GM18502 (cell line): ENCODE measurements at regions not wholly inside any gene's neighbourhood (a gene's known extent, or its start where the extent isn't known, plus 50 kb on each side); places are given as distances from the start of the nearest gene placed in this dataset.

ENCODE experiments used
- ATAC-seq: cut with Tn5 transposase; IDR thresholded peaks from one replicate; pipeline ENCODE4 v1.9.1; 2021; ENCODE audit warnings: mild to moderate bottlenecking; ENCODE audit not compliant: unreplicated experiment, poor library complexity

DNA sequence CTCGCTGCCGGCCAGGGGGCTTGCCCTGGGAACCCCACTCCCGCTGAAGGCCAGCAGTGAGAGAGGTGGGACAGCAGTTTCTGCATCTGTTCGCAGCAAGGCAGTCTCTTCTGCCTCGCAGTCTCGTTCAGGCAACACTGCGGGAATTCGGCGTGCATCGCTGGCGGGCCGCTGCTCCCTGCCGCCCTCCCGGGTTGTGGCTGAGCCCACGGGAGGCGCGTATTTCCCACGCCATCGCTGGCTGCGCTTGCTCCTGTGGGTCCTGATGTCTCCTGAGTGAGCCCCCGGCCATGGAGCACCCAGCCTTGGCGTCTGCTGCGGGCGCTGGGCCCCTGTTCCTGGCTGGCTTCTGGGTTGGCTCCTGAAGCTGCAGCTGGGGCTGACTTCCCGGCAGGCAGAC lies 227.9 kb downstream of the TEX29 start:
- ATAC-seq = no peak

DNA sequence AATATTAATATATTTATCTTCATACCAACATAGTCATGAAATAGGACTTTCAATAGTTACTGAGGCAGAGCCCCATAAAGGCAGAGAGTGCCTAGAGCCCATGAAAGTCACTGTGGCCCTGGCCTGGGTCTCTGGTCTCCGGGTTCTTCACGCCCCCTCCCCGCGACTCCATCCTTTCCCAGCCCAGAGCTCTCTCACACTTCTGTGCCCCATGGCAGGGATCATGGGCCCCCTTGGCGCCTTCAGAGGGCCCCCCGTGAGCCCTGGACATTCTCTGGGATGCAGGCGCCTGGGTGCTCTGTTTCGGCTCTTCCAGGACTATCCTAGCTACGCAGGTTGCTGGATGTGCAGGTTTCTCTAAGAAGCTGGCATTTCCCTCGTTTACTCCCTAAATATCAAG lies 228.4 kb downstream of the TEX29 start:
- ATAC-seq = no peak

DNA sequence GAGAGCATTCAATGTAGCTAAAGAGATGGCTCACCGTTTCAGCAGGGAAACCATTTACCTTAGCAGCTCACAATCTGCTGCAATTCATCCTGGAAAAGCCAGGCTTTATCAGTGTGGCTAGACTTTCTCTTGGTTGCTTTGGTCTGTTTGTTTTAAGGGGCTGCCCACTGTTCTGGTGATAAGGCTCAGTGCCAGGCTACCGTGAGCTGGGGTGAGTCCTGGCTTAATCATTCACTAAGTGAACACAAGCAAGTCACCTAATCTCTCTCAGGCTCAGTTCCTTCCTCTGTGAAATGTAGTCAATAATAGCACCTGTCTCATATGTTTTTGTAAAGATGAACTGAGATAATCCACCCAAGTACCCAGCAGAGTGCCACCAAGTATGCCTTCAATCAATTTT lies 229.0 kb downstream of the TEX29 start:
- ATAC-seq = no peak

DNA sequence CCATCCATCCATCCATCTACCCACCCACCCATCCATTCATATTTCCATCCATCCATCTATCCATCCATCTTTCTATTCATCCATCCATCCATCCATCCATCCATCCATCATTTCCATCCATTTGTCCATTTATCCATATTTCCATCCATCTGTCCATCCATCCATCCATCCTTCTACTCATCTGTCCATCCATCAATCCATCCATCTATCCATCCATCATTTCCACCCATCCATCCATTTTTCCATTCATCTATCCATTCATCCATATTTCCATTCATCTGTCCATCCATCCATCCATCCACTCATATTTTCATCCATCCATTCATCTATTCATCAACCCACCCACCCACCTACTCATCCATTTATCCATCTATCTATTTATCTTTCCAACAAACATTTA lies 229.6 kb downstream of the TEX29 start:
- no peak for ATAC-seq

DNA sequence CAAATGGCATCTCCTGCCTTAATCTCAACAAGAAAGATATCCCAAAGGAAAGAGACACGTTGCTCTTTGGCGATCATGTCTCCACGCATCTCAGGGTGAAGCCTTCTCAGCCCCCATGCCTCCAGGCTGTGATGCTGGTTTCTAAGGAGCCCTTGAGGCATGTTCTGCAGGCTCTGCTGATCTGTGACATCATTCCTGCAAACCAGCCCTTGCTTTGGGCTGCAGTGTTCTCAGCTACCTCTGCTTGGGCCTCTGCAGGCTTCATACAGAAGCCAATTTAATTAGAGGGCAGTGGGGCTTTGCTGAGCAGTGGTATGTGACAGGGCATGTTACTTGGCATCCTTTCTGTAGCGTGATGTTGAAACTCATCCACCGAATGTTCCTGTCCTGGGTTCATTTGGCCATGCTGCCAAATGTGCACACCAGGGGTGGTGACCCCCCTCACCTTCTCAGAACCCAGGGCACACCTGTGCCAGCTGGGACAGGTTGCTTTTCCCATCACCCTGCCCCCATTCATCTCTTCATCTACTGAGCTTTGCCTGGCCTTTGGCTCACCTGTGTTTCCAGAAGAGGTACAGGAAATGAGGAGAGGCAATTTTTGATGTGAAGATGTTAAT lies 230.9 kb downstream of the TEX29 start:
- ATAC-seq = no peak

DNA sequence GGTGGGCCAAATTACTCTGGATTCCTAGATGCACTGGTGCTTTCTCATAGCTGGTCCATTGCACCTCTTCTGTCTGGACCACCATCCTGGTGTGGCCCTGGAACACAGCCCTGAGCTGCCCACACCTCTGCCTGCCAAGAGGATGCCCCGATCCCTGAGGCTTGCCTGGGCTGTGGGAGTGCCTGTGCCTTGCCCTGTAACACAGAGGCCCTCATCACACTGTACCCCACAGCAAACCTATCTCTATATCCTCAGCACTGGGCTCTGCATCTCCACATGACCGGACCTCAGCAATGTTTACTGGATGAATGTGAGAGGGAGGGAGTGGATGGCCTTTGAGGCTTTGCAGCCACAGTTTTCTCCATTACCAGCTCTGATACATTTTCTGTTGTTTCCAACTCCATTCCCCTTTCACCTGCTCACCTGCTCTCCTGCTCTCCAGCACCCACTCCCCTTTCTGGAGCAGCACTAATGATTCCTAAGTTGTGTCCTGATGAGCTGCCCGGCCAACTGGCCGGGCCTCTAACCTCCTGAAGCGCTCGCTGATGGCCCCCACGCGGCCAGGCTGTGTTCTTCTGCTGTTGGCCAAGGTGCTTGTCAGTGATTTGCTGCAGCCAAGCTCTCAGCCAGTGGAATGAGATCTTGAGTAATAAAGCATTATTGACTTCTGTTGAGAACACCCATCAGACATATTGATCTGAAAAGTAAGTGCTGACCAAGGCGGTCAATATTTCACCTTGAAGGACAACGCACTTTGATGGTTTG lies 232.6 kb downstream of the TEX29 start:
- ATAC-seq = no peak

DNA sequence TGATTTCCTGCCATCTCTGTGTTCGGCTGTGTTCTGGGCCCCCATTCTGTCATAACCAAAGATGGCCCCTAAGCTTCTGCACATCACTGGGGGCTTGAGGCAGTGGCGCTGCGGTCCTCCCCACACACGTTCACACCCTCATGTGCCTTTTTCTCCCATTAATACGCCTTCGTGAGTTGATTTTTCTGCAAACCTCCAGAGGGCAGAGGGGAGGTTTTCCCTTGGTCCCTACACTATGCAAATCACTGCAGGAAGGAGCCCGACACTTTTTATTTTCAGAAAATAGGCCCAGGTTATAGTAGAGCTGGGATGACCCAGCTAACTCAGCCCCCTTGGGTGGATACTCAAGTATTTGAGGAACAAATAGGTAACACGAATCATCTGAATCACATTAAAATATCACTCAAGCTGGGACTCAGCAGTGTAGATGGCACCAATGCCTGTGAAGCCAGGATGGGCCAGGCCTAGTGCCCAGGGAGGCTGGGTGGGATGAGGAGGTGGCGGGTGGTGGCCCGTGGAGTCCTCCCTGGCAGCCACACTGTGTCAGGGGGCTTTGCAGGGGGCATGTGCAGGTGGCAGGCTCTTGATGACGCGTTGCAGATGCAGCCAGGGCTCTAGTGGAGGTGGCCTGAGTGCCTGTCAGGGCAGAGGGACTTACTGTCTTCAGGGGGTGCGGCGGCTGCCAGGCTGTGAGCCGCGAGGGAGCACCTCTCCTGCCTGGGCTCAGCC lies 234.3 kb downstream of the TEX29 start:
- no peak for ATAC-seq

DNA sequence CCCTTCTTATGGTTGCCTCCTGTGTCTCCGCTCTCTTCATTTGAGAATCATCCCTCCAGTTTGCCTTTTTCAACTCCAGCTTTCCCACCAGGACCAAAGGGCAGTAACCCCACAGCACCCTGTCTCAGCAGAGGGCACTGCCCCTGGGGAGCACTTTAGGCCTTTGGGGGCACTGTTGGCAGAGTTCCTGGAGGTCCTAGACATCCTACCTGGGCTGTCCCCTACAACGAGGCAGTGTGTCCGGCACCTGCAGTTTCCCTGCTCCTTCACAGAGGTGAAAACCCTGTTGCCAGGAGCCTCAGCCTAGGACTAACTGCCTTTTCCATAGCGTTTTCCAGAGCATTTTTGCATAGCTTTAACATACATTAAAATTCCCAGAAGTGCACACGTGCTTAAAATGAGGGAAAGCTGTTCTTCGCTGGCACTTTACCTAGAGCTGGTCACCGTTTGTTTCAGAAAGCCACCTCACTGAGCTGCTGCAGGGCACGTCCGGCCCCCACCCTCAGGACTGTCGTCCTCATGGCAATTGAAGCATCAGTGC lies 234.9 kb downstream of the TEX29 start:
- ATAC-seq = no peak

DNA sequence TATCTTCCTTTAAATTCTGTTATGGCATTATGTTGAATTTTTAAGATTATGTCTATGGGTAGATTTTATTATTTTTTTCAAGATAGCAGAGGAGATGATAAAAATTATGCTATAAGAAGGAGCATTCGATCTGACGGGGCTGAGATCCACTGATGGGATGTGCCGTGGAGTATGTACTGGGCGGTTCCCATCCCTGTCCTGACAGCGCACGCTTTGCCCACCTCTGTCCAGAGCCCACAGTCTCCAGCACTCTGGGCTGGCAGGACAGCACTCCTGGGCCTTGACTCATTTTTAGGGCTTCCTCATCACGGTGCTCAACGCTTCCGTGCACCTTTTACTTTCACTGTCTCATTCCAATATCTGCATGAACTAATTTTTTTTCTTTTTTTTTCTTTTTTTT lies 235.5 kb downstream of the TEX29 start:
- ATAC-seq = no peak

DNA sequence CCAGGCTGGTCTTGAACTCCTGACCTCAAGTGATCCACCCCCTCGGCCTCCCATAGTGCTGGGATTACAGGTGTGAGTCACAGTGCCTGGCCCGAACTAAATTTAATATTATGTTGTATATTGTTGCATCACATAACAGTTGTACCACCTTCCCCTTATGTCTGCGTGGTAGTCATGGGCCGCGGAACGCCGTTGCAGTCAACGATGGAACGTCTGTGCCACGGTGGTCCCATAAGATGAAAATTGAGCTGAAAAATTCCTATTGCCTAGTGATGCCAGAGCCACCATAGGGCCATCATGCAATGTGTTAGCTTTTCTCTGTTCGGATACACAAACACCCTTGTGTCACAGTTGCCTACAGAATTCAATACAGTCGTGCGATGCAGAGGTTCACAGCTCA lies 236.1 kb downstream of the TEX29 start:
- no peak for ATAC-seq

DNA sequence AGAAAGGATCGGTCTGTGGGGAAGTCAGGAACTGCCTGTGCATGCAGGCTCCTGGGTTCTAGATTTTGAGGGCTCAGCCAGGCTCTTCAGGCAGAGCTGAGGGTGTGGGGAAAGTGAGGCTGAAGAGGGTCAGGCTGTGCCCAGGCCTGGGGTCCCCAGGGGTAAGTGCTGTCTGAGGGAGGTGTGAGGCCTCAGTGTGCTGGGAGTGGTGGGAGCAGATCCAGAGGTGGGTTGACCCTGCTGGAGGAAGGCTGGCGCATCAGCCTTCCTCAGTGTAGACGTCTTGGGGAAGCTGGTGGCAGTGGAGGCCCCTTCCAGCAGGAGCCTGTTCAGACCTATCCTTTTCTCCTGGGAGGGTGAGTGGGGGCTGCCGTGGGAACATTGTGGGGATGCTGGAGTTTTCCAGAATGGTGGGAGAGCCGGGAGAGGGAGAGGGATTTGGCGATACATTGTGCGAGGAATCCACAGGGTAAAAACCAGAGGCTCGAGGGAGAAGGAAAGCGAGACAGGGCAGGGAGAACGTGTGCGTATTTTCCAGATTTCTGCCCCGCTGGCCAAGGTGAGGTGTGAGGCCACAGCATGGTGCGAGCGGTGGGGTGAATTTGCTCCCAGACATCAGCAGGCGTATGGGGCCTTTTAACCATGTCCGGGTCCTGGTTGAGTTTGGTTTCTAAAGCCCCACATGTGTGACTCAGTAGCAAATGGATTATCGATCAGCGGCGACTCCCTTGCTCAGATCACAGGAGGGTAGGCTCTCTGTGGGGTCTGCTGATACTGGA lies 237.7 kb downstream of the TEX29 start:
- no peak for ATAC-seq

DNA sequence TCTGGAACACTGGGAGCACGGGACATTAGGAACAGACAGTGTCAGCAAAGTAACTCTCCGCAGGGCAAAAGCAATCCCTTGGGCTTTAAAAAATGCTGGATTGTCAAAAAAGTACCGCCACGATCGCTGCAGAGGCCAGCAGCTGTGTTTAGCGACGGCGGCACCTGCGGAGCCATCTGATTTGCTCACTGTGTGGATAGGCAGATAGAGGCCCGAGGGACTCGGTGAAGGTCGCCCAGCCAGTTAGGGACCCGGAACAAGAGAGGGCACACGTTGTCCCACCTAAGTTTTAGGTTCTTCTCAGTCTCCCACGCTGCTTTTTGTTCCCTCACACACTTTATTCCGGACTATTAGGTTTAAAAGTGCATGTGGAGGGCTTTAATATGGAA lies 238.3 kb downstream of the TEX29 start:
- ATAC-seq = no peak

DNA sequence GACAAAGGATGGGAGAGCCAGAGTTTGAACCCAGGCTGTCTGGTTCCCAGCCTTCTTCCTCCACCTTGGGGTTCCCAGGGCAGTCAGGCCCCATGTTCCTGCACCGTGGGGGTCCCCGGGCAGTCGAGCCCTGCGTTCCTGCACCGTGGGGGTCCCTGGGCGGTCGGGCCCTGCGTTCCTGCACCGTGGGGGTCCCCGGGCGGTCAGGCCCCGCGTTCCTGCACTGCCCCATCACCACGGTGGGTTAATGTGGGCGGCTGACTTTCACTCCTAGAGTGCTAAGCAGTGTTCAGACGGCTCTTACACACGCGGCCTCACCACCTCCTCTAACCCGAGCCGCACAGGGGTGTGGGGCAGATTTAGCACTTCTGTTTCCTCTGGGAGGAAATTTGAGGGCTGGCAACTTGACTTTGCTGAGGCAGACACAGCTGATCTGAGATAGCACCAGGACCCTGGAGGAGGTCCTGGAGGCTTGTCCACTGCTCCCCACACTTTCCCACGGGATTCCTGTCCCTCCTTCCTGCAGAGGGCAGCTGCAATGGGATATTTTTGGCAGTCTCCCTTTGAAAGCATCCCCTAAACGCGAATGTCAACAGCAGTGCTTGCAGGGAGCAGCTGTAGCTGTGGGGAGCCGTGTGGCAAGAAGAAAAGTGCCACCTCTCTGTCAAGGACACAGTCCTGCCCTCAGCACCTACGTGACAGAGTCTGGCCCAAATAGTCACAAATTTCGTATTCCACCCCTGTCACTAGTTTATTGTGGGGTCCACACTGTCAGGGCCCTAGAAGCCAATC lies 239.4 kb downstream of the TEX29 start:
- no peak for ATAC-seq

DNA sequence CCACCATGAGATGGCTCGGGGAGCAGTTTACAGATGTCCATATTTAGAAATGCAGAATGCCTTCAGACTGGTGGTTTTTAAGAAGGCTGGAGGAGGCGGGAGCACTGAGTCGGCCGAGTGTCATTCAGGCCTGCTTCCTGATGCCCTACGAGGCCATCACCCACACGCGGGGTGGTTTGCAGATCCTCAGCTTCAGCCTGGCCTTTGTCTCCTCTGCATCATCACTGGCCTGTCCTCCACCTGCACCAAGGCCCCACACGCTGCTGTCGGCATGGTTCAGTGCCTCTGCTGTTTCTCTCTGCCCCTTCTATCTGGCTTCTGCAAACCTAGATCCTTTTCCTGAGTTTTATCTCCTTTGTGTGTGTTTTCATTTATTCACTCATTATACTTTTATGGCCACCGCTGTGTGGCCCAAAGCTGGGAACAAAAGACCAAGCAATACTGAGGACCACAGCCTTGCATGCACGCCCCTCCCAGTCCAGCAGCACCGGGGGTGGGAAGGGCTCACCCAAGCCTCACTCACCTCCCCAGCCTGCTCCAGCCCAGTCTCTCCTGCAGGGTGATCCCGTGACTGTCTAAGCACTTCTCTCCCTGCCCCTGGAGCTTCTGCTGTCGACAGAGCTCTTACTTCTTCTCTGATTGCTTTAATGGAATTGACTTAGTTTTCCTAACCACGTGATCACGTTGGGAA lies 240.8 kb downstream of the TEX29 start:
- ATAC-seq = no peak

DNA sequence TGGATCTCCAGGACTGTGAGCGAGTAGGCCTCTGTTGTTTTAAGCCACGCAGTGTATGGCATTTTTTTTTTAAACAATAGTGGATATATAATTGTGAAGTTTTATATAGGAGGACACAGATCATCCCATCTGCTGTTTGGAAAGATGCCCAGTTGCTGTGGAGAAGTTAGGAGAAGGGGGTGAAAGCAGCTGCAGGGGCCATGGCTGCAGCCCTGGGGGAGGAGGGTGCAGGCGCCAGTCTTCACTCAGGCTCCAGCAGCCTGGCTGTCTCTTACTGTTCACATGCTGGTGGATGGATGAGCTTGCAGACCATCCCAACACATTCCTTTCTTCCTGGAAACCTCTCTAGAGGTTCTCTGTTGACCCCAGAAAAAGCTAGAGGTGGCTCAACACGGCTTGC lies 242.3 kb downstream of the TEX29 start:
- ATAC-seq = no peak

DNA sequence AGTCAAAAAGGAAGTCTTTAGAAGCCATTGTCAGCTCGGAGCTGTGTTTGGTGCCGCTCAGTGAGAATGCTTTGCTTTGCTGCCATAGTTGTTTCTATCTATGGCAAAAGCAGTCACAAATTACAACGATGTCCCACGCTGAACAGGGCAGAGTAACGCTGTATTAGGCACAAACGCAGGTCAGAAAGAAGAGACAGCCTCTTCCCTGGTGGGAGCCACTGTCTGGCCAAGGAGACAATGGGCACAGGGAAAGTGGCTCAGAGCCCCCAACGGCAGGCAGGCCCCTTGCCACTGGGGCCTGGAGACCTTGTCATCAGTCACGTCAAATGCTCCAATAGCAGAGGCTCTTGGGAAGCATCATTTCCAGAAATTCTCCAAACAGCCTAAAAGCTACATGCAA lies 244.2 kb downstream of the TEX29 start:
- no peak for ATAC-seq

DNA sequence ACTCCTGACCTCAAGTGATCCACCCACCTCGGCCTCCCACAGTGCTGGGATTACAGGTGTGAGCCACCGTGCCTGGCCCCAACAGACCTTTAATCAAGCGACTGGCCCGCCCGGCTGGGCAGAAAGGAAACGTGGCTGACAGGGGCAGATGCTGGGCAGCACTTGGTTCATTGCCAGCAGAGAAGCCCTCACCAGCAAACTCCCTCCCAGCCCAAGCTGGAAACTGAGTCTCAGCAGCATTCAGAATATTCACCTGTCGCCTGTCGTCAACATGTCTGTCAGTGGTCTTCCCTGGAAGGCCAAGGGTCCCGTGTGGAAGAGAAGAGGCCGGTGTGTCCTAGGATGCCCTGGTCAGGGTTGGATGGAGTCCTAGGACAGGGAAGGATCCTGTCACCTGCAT lies 245.0 kb downstream of the TEX29 start:
- no peak for ATAC-seq

DNA sequence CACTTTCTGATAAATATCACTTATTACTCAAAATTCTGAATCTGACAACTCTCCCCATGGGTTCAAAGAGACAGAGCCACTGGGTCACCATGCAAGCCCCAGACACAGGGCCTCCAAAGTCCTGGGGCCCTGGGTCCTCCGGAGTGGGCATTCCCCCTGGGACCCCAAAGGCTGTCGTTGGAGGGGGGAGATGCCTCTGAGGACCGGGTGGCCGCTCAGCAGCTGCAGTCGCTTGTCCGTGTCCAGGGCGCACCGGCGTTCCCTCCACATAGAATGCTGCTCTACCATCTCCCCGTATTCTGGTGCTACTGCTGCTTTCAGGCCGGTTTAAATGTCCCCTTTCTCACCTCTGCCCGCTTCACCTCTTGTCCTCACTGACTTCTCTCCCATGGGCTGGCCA lies 246.1 kb downstream of the TEX29 start:
- no peak for ATAC-seq

DNA sequence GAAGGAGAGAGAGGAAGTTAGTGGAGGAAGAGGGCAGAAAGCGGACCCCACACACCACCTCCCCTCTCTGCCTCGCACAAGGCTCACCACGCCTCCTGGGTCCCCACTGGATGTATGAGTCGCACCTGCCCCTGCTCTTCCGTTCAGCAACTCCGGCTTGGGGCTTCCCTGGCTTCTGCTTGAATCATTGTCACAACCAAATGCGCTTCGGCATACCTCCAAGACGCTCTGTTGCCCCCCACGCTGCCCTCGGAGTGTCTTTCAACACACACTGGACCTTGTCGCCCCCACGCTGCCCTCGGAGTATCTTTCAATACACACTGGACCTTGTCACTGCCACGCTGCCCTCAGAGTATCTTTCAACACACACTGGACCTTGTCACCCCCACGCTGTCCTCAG lies 247.2 kb downstream of the TEX29 start:
- no peak for ATAC-seq
